Fibroblast of skin of scalp (primary cell): ENCODE measurements at regions not wholly inside any gene's neighbourhood (a gene's known extent, or its start where the extent isn't known, plus 50 kb on each side); places are given as distances from the start of the nearest gene placed in this dataset.

Source experiments
- DNase-seq: peaks from one replicate; pipeline ENCODE4 v3.0.0-alpha.2; 2013

DNA sequence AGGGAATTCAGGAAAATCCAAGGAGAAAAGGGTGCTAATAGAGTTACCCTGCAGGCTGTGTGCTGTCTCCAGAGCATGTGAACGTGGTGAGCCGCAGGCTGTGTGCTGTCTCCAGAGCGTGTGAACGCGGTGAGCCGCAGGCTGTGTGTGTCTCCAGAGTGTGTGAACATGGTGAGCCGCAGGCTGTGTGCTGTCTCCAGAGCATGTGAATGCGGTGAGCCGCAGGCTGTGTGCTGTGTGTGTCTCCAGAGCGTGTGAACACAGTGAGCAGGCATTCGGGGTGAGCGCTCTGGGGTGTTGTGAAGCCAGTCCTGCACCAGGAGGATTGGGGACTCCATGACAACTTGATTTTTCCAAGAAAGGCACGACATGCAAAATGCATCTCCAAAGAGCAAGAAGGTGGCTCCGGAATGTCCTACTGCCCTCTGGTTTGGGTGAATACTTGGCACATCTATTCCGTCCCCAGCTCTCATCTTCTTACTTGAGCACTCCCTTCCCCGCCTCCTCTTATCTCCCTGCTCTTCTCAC lies 407.9 kb upstream of the SHH start:
- no peak for DNase-seq

DNA sequence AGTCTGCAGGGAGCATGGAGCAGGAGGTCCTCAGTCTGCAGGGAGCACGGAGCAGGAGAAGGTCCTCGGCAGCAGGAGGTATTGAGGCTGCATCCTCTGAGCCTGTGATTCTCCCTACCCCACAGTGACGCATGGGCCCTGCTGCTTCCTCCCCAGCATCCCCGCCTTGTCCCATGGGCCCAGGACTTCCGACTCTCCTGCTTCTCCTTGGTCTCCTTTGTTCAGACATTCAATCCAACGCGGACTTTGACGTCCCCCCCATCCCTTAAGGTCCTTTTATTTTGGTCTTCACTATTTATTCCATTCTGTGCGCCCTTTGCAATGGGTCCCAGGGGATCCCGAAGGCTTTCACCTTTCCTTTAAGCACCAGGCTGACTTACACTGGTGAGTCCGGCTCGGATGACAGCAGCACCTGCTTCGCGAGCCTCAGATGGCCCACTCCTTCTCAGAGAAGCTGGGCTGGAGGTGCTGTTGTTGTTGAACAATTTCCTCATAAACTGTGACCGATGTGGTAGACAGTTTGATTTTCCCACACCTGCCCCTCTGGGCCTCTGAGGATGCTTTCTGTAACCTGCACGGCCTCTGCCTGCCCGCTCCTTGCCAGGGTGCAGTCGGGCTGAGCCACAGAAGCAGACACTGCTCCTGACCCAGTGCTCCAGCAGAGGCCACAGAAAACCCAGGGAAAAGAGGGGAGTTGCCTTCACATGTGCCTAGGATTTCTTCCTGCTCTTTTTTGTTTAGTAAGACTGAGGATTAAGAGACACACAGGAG lies 407.2 kb upstream of the SHH start:
- no peak for DNase-seq

GRCh38 chr7:156218544-156219306 lies 406.5 kb upstream of the SHH start:
- DNase-seq: no peak

DNA sequence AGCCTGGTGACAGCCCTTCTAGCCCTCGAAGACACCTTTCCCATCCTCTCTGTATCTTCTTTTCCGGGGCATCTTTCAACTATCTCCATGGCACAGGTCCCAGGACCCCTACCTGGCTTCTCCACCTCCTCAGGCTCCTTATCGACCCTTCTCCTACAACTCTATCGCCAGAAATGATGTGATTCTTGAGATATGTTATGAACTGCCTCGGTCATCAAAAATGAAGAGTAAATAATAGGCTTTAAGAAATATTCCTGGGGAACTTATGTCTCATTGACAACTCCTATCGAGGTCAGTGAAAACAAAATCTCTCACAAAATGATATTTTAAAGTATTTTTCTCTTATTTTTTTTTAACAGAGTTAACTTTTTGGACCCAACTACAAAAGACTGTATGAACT lies 405.5 kb upstream of the SHH start:
- no peak for DNase-seq

DNA sequence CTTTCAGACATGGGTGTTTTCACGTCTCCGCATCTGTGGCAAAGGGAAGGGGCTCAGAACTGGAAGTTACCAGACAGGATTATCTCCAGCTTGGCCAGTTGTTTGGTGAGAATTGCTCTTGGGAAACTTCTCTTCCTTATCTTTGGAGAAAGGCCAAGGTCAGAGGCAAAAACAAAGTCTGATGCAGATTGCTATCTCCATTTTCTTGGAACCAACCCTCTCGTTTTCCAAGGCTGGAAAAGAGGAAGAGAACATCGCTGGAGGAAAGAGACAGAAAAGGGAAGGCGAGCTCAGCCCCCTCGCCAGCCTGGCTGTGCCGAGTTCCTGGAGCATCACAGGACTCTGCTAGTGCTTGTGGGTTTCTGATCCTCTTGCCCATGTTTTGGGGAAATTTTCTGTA lies 396.8 kb upstream of the SHH start:
- DNase-seq: no peak

- DNase-seq: no peak
Observed at GRCh38 chr7:156207306-156207705, 395.0 kb upstream of the SHH start.

DNA sequence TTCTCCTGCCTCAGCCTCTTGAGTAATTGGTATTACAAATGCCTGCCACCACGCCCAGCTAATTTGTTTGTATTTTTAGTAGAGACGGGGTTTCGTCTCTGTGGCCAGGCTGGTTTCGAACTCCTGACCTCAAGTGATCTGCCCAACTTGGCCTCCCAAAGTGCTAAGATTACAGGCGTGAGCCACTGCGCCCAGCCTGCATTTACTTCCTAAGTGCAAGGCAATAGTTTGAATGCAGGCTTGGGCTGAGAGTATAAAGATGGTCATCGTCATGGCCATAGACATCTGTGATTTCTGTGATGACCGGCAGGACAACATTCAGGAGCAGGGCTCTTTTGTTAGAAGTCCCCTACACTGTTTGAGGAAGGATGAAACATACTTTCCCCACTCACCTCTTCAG lies 393.9 kb upstream of the SHH start:
- no peak for DNase-seq

- no peak for DNase-seq
Observed at GRCh38 chr7:156204820-156205219, 392.6 kb upstream of the SHH start.

DNA sequence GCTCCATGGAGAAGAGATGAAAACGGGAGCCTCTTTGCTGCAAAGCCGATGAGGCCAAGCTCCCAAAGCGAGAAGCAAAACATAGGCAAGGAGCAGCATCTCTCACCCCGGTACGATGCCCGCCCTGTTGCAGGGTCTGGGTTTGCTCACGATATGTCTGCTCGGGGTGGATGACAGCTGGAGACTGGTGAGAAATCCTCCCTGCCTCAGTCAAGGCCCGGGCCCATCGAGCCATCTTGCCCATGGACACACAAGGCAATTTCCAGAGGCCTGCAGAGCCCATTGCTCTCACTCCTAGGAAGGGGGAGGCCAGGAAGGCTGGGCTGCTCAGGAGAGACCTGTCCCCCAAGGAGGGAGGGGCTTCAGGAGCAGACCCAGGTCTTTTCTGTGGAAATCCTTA lies 391.7 kb upstream of the SHH start:
- no peak for DNase-seq

GRCh38 chr7:156198277-156198676 lies 386.0 kb upstream of the SHH start:
- DNase-seq: no peak

DNA sequence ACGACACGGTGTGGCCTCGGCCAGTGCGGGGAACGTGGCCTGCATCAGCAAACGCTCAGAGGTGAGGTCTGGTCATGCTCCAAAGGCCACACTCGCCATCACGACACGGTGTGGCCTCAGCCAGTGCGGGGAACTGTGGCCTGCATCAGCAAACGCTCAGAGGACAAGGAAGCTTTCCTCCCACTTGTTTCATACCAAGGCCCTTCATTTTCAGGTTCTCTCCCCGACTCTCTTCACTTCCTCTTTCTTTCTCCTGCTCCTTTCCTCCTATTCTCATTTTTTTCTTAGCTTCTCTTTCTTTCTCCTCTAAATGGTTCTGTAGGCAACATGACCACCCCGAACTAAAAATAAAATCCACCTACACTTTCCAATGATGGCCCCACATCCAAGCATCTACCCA lies 384.4 kb upstream of the SHH start:
- DNase-seq: no peak

DNA sequence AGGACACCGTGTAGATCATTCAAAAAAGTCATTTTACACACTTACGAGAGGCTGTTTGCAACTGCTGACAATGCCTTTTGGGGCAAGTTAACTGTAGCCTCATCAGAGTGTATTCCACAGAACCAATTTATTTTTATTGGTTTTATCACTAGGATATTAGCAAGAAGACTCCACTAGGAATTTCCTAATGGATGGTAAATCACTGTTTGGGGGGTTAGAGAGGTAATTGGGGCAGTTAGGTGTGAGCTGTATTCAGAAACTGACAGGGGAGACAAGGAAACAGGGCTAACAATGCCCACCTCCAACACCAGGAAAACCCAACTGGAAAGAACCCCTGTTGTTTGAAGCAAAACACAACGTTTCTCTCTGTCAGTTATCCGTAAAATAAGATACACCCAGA lies 383.0 kb upstream of the SHH start:
- DNase-seq: no peak

DNA sequence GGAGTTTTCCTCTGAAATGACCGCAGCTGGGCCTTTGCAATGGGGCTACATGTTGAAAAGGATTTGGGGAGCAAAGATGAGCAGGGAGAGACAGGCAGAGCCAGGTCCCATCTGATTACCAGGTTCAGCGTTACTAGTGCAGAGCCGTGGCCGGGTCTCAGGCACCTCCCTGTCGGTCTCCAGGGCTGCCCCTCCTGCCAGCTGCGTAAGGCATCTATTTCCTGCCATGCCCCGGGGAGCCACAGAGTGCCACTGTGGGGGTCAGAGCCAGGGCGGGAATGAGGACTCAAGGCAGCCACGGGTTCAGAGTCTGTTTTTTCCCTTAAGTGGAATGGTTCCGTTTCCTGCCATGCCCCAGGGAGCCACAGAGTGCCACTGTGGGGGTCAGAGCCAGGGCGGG lies 382.6 kb upstream of the SHH start:
- DNase-seq: no peak

DNA sequence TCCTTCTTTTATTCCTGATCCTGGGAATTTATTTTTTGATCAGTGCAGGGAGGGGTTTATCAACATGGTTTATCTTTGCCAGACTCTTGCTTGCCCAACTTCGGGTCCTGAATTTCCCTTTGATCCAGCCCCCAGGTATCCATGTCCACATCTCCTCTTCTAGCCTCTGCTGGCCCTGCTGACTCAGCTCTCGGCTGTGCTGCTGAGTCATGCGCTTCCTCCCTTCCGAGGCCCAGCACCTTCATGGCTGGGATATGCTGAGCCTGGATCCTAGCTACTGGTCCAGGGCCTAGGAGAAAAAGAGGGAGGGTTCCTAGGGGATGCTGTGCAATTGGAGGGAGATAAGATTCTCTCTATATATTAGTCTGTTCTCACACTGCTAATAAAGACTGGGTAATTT lies 380.7 kb upstream of the SHH start:
- DNase-seq: no peak

DNA sequence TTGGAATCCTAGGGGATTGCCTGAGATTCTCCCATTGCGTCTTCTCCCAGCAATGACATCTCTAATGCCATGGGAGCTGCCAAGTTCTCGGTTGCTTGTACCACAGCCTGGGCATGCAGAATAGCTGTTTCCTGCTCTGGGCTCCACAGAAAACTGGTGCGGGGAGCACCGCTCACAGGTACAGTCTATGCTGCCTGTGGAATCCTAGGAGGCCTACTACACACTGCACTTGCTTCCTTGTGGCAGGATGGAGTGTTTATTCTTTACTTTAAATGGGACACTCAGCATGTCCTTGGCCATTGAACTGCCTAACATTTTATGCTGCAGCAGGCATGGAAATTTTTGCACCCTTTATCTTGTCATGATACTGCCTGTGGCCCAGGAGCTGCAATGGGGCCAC lies 378.8 kb upstream of the SHH start:
- no peak for DNase-seq

- no peak for DNase-seq
Observed at GRCh38 chr7:156185076-156185475, 372.8 kb upstream of the SHH start.

DNA sequence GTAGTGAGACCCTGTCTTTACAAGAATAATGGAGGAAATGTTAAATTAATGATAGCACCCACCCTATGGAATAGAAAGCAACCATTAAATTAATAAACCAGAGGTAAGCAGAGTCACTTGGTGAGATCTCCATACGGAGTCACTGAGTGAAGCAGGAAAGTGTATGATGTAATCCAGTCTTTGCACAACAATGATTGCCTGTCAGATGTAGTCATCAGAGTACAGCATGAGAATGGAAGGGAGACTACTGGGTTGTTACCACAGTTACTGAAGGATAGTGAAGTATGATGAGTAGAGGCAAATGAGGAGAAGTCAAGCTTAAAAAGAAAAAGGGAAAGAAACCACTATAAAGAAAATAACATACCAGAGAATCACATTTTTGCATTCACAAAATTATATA lies 371.9 kb upstream of the SHH start:
- no peak for DNase-seq

DNA sequence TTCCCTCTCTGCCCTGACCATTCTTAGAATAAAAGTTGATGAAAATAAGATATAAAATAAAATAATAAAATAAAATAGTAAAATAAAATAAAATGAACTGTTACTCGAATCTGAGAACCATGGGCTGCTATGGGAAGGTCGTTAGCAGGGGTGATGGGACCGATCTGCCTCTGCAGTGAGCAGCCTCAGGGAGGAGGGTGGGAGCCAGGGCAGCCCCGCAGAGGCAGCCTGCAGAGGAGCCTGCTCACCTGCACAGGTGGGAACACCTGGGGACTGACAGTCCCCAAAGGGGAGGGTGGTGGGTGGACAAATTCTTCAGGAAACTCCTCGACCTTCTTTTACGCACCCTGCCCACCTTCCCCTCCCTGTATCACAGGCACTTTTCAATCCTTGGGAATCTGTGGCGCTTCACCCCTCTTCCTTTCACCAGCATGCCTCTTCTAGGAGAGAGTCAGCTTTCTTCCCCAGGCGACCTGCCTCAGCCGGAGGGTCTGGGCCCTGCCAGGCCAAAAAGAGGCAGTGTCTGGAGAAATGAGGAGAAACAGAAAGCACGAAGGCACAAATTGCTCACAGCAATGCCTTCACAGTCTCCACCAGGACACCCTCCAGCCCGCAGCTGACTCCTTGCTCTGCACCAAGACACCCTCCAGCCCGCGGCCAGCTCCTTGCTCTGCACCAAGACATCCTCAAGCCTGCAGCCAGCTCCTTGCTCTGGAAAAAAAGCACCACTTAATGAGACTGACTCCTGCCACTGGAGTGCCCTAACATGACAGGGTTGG lies 368.4 kb upstream of the SHH start:
- DNase-seq: no peak

GRCh38 chr7:156179872-156180390 lies 367.7 kb upstream of the SHH start:
- no peak for DNase-seq

DNA sequence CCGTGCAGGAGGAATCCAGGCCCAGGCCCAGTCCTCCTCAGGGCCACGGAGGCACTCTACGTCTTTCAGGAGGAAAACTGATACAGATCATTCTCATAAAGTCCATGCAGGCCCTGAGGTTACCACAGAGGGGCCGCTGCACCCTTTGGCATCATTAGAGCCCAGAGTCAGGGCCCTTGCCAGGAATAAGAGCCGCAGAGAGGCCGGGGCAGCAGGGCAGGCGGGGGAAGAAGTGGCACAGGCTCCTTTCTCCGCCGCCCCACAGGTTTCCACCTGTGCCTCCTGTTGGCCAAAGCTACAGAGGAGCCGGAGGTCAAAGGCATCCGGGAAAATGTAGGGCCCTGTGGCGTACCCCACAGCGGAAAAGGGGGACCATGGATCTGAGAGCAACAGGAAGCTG lies 366.6 kb upstream of the SHH start:
- DNase-seq: no peak

DNA sequence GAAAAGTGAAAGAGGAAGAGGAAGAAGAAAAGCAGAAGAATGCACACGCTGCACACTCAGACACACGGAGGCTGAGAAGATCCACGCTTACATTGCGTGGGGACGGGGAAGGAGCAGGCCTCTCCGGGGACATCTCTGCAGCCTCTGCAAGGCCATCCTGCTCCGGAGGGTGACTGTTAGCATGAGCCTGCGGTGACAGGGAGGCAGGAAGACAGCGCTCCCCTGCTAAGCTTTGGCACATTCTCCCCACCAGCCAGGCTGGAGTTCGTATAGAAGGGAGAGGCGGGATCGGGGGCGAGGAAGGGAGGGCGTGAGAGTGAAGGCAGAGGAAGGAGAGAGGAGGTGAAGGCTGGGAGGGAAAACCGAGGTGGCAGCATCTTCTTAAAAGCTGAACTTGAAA lies 366.0 kb upstream of the SHH start:
- DNase-seq: no peak

DNA sequence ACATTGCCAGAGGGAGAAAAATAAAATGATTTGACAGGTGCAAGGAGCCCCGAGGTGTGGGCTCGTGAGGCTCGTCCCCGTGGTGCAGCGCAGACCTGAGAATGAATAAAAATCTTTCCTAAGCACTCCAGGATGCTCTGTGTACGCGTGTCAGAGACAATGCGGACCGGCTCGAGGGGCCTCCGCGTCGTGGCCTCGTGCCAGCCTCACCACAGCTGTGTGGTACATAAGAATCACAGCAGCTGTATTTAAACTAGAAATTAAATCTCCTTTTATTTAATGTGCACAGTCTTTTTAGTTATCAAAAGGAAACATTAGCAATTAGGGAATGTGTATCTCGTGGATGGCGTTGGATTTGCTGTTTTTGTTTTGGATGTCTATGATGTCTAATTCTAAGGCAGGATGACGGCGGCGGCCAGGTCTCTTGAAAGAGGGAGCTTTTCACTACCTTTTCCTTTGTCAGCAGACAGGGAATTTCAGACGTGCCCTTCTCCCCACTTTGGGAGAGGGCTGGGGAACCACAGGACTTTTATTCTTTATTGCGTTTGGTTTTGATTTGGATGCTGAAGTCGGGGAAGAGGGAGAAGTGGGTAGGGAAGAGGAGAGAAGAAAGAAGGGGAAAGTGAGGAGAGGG lies 365.3 kb upstream of the SHH start:
- no peak for DNase-seq

DNA sequence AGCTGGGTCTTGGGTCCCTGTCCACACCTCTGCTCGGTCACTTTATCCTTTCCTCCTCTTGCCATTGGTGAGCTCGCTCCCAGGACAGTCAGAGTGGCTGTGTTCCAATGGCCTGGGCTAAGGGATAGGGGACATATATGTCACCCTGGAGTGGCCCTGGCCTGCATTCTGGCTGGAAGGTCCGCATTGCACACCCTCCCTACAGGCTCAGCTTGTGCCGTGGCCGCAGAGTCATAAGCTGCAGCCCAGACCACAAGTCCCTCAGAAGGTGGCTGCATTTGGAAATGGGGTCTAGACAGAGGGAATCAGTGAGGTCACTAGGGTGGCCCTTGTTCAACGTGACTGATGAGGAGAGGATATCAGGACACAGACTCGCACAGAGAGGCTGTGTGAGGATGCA lies 363.8 kb upstream of the SHH start:
- DNase-seq: no peak
